H1 (cell line): ENCODE measurements at regions not wholly inside any gene's neighbourhood (a gene's known extent, or its start where the extent isn't known, plus 50 kb on each side); places are given as distances from the start of the nearest gene placed in this dataset.
A peak's percentile ranks its signal among the peaks of the same experiment; 100 is the strongest.

ENCODE experiments used
- EGR1 ChIP-seq: IDR thresholded peaks from 2 replicates; pipeline ENCODE4 v1.6.1; 2011; ENCODE audit warnings: low read depth, low read length, borderline replicate concordance
- EP300 ChIP-seq, 2 experiments: IDR thresholded peaks; 1 replicate in 1 of 2; 2 replicates in 1 of 2; pipeline ENCODE4 v1.6.1; 2011 to 2012; ENCODE audit warnings: low read depth in 2 of 2, low read length in 2 of 2, mild to moderate bottlenecking in 2 of 2, borderline replicate concordance in 1 of 2, inconsistent platforms in 1 of 2, moderate library complexity in 1 of 2
- FOSL1 ChIP-seq: IDR thresholded peaks from 2 replicates; pipeline ENCODE4 v1.6.1; 2011; ENCODE audit warnings: mild to moderate bottlenecking, low read depth, low read length, moderate library complexity; ENCODE audit not compliant: insufficient read depth
- GABPA ChIP-seq: IDR thresholded peaks from 2 replicates; pipeline ENCODE4 v1.6.1; 2011; ENCODE audit warnings: mild to moderate bottlenecking, low read length, moderate library complexity, borderline replicate concordance; ENCODE audit not compliant: insufficient read depth
- KDM1A ChIP-seq: fragments of 200-600, 300-600 bp; sonication (generic); IDR thresholded peaks from 2 replicates; pipeline ENCODE4 v1.7.1; 2016; ENCODE audit warnings: mild to moderate bottlenecking, low read length, borderline replicate concordance
- MAFK ChIP-seq: IDR thresholded peaks from 2 replicates; pipeline ENCODE4 v1.6.1; 2012; ENCODE audit warnings: low read depth, mild to moderate bottlenecking, improper control_type of control experiment, low read length
- SP1 ChIP-seq: IDR thresholded peaks from 2 replicates; pipeline ENCODE4 v1.6.1; 2011; ENCODE audit warnings: low read depth, low read length
- TF ChIP-seq, protein P1 (sequence below): fragments of 300-600 bp; sonication (generic); IDR thresholded peaks from 2 replicates; pipeline ENCODE4 v1.7.1; 2012; ENCODE audit warnings: low read length, moderate library complexity, mild to moderate bottlenecking, inconsistent platforms; ENCODE audit not compliant: insufficient replicate concordance
- TF ChIP-seq, protein P2 (sequence below): IDR thresholded peaks from 2 replicates; pipeline ENCODE4 v1.6.1; 2012; ENCODE audit warnings: low read length, inconsistent platforms

DNA sequence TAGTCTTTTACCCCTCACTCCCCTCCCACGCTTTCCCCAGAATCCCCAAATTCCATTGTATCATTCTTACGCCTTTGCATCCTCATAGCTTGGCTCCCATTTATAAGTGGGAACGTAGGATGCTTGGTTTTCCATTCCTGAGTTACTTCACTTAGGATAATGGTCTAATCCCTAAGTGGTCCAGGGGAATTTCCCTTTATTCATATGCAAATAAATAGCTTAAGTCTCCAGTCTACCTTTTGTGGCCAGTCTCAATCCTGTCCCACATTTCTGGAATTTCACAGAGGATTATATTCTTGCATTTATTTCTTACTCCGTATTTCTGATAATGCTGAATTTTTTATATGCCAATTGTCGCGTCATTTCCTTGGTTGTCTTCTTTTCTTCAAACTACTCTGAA is 245.6 kb upstream of the DAB2 start (continued):
- TF ChIP-seq, protein P1, sequence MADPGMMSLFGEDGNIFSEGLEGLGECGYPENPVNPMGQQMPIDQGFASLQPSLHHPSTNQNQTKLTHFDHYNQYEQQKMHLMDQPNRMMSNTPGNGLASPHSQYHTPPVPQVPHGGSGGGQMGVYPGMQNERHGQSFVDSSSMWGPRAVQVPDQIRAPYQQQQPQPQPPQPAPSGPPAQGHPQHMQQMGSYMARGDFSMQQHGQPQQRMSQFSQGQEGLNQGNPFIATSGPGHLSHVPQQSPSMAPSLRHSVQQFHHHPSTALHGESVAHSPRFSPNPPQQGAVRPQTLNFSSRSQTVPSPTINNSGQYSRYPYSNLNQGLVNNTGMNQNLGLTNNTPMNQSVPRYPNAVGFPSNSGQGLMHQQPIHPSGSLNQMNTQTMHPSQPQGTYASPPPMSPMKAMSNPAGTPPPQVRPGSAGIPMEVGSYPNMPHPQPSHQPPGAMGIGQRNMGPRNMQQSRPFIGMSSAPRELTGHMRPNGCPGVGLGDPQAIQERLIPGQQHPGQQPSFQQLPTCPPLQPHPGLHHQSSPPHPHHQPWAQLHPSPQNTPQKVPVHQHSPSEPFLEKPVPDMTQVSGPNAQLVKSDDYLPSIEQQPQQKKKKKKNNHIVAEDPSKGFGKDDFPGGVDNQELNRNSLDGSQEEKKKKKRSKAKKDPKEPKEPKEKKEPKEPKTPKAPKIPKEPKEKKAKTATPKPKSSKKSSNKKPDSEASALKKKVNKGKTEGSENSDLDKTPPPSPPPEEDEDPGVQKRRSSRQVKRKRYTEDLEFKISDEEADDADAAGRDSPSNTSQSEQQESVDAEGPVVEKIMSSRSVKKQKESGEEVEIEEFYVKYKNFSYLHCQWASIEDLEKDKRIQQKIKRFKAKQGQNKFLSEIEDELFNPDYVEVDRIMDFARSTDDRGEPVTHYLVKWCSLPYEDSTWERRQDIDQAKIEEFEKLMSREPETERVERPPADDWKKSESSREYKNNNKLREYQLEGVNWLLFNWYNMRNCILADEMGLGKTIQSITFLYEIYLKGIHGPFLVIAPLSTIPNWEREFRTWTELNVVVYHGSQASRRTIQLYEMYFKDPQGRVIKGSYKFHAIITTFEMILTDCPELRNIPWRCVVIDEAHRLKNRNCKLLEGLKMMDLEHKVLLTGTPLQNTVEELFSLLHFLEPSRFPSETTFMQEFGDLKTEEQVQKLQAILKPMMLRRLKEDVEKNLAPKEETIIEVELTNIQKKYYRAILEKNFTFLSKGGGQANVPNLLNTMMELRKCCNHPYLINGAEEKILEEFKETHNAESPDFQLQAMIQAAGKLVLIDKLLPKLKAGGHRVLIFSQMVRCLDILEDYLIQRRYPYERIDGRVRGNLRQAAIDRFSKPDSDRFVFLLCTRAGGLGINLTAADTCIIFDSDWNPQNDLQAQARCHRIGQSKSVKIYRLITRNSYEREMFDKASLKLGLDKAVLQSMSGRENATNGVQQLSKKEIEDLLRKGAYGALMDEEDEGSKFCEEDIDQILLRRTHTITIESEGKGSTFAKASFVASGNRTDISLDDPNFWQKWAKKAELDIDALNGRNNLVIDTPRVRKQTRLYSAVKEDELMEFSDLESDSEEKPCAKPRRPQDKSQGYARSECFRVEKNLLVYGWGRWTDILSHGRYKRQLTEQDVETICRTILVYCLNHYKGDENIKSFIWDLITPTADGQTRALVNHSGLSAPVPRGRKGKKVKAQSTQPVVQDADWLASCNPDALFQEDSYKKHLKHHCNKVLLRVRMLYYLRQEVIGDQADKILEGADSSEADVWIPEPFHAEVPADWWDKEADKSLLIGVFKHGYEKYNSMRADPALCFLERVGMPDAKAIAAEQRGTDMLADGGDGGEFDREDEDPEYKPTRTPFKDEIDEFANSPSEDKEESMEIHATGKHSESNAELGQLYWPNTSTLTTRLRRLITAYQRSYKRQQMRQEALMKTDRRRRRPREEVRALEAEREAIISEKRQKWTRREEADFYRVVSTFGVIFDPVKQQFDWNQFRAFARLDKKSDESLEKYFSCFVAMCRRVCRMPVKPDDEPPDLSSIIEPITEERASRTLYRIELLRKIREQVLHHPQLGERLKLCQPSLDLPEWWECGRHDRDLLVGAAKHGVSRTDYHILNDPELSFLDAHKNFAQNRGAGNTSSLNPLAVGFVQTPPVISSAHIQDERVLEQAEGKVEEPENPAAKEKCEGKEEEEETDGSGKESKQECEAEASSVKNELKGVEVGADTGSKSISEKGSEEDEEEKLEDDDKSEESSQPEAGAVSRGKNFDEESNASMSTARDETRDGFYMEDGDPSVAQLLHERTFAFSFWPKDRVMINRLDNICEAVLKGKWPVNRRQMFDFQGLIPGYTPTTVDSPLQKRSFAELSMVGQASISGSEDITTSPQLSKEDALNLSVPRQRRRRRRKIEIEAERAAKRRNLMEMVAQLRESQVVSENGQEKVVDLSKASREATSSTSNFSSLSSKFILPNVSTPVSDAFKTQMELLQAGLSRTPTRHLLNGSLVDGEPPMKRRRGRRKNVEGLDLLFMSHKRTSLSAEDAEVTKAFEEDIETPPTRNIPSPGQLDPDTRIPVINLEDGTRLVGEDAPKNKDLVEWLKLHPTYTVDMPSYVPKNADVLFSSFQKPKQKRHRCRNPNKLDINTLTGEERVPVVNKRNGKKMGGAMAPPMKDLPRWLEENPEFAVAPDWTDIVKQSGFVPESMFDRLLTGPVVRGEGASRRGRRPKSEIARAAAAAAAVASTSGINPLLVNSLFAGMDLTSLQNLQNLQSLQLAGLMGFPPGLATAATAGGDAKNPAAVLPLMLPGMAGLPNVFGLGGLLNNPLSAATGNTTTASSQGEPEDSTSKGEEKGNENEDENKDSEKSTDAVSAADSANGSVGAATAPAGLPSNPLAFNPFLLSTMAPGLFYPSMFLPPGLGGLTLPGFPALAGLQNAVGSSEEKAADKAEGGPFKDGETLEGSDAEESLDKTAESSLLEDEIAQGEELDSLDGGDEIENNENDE, result no peak
- TF ChIP-seq FOSL1 (no peak), MAFK (no peak), SP1 (no peak), KDM1A (peak; percentile 22; the same call in 1 of the 2 replicates), EP300 (IDR thresholded peaks at IDR 0.05; ENCODE audit: borderline replicate concordance in 1 of 2, low read depth in 2 of 2, low read length in 2 of 2) (peak in 1 of 2 experiments; percentile 48; a peak in 1 of 3 replicates), EGR1 (0 out of 2 replicates have a peak, but pooled peaks have one; percentile 21), GABPA (no peak)
- TF ChIP-seq, protein P2, sequence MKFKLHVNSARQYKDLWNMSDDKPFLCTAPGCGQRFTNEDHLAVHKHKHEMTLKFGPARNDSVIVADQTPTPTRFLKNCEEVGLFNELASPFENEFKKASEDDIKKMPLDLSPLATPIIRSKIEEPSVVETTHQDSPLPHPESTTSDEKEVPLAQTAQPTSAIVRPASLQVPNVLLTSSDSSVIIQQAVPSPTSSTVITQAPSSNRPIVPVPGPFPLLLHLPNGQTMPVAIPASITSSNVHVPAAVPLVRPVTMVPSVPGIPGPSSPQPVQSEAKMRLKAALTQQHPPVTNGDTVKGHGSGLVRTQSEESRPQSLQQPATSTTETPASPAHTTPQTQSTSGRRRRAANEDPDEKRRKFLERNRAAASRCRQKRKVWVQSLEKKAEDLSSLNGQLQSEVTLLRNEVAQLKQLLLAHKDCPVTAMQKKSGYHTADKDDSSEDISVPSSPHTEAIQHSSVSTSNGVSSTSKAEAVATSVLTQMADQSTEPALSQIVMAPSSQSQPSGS, result no peak
